Effector CD8-positive, alpha-beta T cell (primary cell): ENCODE measurements at regions not wholly inside any gene's neighbourhood (a gene's known extent, or its start where the extent isn't known, plus 50 kb on each side); places are given as distances from the start of the nearest gene placed in this dataset.

Source experiments
- DNase-seq: peaks from one replicate; lab custom pipeline; 2025; lab: John Stamatoyannopoulos, UW

DNA sequence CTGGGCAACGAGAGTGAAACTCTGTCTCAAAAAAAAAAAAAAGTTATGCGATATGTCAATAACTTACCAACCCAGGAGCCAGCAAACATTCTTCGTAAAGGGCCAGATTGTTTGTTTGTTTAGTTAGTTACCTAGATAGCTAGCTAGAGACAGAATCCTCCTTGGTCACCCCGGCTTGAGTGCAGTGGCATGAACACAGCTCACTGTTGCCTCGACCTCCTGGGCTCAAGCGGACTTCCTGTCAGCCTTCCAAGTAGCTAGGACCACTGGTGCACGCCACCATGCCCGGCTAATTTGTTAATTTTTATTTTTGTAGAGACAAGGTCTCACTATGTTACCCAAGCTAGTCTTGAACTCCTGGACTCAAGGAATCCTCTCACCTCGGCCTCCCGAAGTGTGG, 113.0 kb downstream of the LITAF start:
- no peak for DNase-seq

DNA sequence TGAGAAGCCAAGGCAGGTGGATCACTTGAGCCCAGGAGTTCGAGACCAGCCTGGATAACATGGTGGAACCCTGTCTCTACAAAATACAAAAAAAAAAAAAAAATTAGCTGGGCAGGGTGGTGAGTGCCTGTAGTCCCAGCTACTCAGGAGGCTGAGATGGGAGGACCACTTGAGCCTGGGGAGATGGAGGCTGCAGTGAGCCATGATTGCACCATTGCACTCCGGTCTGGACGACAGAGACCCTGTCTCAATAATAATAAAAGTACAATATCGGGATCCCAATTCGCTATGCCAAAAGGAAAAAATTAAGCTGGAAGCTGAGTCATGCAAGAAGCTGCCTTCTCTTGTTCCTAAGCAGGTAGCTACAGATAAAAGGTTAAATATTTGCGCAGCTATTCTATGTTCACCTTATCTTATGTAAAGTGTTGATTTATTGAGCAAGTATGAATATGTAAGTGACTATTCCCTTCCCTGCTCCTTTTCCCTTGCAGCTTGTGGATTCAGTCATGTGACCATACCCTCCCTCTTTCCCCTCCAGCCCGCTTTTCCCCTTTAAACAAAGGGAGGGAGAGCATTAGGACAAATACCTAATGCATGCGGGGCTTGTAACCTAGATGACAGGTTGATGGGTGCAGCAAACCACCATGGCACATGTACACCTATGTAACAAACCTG, 112.0 kb downstream of the LITAF start:
- no peak for DNase-seq

DNA sequence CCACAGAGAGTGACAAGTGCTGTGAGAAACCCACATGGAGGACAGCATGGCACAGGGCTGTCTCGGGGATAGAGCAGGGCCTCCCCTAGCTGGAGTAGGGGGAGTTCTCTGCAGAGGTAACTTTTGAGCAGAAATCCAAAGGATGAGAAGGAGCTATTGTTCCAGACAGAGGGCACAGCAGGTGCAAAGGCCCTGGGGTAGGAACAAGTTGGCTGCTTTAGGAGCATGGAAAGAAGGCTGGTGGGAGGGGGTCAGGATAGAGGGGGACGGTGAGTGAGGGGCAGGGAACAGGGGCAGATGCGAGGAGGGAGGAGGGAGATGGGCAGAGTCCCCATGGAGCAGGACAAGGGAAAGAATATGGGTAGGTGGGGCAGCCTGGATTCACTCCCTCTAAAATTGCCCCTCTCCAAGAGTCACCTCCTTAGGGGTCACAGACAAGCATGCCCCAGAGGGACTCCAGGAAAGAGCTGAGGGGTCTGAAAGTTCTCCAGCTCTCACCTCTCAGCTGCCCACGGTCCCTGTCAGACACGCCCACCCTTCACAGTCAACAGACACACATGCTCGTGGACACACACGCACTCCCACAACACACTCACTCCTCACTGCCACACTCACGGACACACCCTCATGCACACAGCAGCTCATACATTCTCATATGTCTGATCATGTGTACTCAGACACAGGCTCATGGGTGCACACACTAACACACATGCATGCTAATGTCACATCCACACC, 110.7 kb downstream of the LITAF start:
- no peak for DNase-seq

DNA sequence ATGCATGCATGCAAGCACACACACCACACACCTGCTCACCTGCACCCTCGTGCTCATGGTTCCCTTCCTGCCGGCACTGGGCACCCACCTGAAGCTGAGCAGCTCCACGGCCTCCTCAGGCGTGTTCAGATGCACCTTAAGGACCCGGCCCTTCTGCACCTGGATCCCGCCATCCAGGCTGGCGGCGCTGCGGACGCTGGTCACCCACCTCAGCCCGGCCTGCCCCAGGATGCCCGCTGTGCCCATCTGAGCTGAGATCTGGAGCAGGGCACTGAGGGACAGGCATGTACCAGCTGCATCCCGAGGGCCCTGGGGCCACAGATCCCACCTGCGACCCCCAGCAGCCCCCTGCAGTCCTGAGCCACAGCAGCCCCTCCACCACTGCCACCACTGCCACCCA, 110.0 kb downstream of the LITAF start:
- no peak for DNase-seq

DNA sequence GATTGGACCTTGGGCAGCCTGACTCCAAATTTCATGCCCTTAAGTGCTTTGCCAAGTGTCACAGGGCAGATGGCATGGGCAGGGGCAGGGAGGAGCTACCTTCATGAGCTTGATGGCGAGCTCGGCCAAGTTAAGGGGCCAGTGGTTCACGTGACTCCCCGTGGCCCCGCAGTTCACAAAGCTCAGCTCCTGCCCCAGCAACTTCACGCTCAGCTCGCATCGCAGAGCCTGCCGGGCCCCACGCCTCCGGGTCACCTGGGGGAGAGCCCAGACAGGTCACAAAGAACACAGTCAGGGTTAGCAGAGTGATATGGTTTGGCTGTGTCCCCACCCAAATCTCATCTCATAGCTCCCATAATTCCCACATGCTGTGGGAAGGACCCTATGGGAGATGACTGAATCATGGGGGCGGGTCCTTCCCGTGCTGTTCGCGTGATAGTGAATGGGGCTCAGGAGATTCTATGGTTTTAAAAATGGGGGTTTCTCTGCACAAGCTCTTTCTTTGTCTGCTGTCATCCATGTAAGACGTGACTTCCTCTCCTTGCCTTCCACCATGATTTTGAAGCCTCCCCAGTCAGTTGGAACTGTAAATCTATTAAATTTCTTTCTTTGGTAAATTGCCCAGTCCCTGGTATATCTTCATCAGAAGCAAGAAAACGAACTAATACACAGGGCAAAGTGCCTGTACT, 108.1 kb downstream of the LITAF start:
- DNase-seq: no peak

DNA sequence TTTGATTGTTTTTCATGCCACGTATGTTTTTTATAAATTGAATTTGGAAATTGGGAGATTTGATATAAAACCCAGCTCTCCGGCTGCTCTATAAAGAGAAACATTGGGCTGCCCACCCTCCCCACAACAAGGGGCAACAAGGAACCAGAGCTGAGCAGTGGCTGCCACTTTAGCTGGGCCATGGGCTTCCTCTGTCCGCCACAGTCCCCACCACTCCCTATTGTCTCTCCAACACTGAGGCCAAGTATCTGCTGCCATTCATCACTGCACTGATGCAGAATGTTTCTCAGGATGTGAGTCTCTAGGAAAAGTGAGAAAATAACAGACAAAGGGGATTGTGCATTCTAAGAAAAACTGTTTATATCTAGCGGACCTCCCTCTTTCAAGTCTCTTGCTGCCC, 106.8 kb downstream of the LITAF start:
- DNase-seq: no peak

DNA sequence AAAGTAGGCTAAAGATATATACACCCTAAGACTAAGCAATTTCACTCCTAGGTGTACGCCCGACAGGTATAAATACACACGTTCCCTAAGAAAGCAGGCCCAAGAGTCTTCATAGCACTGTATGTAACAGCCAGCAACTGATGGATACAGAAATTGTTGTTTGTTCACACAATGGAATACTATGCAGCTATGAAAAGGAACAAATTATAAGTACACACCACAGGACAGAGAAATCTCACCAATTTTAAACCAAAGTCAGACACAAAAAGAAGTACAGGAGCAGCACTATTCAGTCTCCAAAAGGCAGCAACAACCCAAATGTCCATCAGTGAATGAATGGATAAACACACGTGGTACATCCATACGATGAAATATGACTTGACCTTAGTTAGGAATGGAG, 106.1 kb downstream of the LITAF start:
- no peak for DNase-seq

DNA sequence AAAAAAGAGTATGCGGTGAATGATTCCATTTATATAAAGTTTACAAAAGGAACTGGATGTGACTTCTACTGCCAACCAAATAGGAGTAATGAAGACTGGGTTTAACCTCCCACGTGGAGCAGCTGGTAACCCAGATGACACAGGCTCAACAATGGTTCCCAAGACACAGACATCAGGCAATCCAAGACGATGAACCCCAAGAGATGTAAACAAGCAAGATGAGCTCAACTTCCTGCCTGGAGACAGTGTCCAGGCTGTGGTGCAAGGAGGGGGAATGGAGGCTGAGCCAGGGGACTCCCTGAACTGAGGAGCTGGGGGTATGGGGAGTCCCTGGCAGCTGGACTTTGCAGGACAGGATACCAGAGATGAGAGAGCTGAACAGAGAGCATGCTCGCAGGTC, 104.7 kb downstream of the LITAF start:
- no peak for DNase-seq

DNA sequence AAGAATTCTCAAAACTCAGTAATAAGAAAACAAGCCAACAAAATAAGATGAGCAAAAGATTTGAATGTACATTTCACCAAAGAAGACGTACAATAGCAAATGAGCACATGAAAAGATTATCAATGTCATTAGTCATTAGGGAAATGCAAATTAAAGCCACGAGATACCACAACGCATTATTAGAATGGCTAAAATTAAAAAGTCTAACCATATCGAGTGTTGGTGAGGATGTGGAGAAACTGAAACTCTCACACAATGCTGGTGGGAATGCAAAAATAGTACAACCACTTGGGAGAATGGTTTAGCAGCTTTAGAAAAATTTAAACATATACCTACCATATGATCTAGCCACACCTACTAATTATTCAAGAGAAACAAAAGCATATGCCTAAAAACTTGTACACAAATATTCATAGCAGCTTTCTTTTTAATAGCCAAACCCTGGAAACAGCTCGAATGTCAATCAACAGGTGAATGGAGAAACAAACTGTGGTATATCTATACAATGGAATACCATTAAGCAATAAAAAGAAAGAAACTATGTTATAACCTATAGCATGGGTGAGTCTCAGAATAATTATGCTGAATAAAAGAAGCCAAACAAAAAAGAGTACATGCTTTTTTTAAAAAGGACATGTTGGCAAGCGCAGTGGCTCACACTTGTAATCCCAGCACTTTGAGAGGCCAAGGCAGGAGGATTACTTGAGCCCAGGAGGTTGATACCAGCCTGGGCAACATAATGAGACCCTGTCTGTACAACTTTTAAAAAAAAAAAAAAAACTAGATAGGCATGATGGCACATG, 103.6 kb downstream of the LITAF start:
- DNase-seq: no peak

DNA sequence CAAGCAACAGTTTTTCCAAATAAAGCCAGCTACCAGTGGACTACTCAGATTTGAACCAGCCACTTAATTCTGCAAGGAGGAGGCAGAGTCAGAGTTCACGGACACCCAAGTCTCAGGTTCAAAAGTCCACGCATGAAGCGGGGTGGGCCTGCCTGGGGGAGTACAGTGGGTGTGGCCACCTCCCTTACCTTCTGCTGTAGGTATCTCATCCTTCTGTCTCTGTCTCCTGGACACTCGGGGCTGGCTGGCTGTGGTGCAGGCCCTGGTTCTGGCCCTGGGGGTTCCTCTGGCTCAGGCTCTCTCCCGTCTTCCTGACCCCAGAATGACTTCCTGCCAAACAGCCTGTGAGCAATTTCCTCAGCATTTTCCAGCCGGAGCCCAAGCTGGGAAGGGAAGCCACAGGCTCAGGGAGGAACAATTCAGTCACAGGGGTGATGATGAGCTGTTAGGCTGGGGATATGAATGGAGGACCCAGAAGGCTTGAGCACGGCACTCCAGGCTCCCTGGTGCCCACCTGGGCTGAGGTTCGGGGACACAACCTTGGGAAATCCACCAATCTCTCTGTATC, 101.9 kb downstream of the LITAF start:
- DNase-seq: no peak

DNA sequence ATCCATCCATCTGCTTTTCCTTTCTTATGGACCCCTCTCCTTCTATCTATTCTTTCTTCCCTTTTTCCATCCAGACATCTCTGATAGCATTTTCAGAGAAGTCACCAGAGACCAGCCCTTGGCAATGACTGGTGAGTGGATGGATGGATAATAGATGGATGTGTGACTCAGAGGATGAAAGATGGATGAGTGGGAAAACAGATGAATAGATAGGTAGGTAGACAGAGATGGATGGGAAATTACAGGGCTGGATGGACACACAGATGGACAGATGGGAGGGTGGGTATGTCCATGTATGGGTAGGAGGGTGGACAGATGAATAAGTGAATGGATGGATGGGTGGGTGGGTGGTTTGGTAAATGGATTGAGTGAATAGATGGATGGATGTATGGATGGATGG, 101.0 kb downstream of the LITAF start:
- DNase-seq: no peak

DNA sequence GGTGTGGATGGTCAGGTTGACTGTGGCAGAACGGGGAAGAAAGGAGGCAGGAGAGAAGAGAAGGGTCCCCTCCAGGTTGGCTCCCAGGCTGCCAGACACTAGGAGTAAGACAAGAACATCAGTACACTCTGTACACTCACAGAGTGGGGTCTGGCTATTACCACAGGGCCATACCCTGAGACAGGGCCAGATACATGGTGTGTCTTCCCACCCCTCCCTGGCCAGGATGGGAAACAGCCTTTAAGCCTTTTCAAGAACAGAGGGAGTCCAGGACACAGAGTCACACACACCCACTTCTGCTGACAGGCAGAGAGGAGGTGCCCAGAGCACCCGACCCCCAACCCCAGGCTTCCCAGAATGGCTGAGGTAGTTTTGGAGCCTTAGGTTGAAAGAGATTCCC, 99.4 kb downstream of the LITAF start:
- DNase-seq: no peak

DNA sequence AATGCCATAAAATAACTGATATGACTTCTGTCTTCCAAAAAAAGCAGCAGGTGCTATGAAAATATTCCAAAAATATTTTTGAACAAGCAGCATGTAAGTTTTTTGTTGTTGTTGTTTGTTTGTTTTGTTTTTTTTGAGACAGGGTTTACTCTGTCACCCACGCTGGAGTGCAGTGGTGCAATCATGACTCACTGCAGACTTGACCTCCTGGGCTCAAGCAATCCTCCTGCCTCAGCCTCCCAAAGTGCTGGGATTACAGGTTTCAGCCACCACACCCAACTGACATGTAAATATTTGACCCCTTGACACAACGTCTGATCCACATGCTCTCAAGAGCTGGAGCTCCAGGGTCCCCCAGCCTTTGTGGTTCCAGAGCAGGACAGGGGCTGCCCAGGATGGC, 98.4 kb downstream of the LITAF start:
- DNase-seq: no peak

DNA sequence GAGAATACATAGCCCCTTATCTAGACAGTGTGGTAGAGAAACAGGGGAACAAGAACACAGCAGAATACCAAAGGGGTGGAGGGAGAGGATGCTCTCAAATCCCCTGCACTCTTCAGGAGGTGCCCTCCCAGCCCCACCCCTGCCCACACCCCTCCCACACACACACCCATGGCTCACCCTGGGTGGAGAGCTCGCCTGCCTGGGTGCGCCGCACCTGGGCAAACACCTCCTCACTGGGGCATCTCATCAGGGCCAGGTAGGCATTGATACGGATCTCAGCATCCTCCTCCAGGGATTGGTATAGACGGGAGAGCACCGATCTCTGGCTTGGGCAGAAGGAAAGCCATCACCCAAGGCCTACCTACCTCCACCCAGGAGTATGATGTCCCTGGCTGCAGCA, 95.2 kb downstream of the LITAF start:
- DNase-seq: no peak

DNA sequence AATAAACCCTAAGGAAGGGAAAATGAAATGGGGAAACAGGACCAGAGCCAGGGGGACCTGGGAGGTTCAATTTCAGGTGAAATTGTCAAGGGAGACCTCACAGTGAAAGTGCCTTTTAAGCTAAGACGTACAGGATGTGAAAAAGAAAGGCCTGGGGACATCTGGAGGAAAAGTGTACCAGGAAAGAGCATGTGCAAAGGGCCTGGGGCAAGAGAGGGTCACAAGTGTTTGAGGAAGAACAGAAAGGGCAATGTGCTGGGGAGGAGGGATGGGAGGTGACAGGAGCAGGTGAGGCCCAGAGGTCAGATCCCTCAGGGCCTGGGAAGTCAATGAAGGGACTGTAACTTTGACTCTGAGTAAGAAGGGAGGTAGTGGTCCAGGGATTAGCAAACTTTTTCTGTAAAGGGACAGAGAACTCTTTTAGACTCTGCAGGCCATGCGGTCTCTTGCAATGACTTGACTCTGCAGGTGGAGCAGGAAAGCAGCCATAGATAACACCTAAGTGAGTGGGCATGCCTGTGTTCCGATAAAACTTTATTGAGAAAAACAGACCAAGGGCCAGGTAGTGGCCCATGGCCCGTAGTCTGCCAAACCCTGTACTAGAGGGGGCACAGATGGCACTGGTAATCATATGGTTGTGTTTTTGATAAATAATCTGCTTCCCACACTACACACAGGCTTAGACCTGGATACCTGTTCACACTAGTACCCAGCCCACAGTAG, 93.8 kb downstream of the LITAF start:
- no peak for DNase-seq

DNA sequence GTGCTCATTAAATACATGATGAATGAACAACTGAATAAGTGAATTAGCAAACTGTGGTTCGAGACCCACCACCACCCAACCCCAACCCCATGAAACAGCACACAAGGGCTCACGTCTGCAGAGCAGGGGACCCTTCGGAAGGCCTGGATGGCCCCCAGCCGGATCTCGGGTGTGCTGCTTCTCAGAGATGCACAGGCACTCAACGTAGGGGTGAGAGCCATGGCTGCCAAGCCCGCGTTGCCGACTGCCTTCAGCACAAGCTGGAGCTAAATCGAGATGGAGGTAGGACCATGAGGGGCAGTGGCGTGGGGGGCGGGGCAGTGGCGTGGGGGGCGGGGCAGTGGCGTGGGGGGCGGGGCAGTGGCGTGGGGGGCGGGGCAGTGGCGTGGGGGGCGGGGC, 93.2 kb downstream of the LITAF start:
- no peak for DNase-seq

DNA sequence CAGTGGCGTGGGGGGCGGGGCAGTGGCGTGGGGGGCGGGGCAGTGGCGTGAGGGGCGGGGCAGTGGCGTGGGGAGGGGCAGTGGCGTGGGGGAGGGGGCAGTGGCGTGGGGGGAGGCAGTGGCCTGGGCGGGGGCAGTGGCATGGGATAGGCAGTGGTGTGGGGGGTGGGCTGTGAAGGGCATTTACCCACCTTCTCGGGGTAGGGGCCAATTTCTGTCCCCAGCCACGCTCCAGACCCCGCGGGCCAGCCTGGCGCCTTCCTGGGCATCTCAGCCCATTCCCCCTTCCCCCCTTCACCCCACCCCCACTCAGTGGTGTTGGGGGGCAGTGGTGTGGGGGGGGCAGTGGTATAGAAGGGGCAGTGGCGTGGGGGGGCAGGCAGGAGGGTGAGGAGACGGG, 92.7 kb downstream of the LITAF start:
- no peak for DNase-seq

DNA sequence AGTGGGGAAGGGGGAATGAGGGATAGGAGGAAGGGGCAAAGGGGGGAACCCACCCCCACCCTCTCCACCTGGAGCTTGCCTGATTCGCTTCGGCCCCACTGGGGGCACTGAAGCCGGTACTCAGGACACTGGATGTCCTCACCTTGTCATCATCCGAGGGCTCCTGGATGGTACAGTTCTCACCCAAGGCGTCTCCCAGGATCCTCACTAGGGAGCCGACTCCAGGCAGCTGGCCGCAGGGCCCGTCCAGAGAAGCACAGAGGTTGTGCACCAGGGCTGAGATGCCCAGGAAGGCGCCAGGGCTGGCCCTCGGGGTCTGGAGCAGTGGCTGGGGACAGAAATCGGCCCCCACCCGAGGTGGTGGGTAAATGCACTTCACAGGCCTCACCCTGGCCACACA, 92.3 kb downstream of the LITAF start:
- DNase-seq: no peak

DNA sequence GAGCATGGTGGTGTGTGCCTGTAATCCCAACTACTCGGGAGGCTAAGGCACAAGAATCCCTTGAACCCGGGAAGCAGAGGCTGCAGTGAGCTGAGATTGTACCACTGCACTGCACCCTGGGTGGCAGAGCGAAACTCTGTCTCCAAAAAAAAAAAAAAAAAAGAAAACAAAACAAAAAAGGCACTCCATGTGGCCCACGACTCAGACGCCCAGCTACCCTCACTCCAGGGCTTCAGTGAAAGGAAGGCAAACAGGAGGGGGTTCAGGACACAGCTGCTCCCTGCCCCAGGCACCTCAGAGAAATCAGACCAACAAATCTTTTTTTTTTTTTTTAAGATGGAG, 91.7 kb downstream of the LITAF start:
- no peak for DNase-seq
